MCF 10A (cell line): ENCODE measurements at regions not wholly inside any gene's neighbourhood (a gene's known extent, or its start where the extent isn't known, plus 50 kb on each side); places are given as distances from the start of the nearest gene placed in this dataset.

Source experiments
- BruUV-seq: library from RNA; stranded (reverse); fragments of 400-500 nt; replicated peaks from 2 replicates; lab custom pipeline; 2021; lab: Mats Ljungman, UMichigan
- CTCF ChIA-PET: fragments of 300-600 bp; sonication (Branson Sonifier 250); formaldehyde crosslinking; extraction: SDS; loops from one replicate; lab custom pipeline; 2021; ENCODE audit warnings: antibody characterized with exemption, inconsistent platforms; lab: Yijun Ruan, JAX
- POLR2A ChIA-PET: fragments of 300-600, 350-650 bp; sonication (Branson Sonifier 250); formaldehyde crosslinking; extraction: SDS; loops from one replicate; lab custom pipeline; 2020; ENCODE audit warnings: antibody characterized with exemption, inconsistent platforms; lab: Yijun Ruan, JAX
- DNase-seq: peaks from one replicate; pipeline ENCODE4 v3.0.0-alpha.2; 2018; ENCODE audit not compliant: unreplicated experiment
- H3K27ac Mint-ChIP-seq: one replicate; pipeline ENCODE4 v1.8.0; 2022; ENCODE audit warnings: mild to moderate bottlenecking, low read depth, mixed read lengths; ENCODE audit not compliant: unreplicated experiment
- H3K27me3 Mint-ChIP-seq: one replicate; pipeline ENCODE4 v1.8.0; 2022; ENCODE audit warnings: mixed read lengths; ENCODE audit not compliant: insufficient read depth, unreplicated experiment
- H3K36me3 Mint-ChIP-seq: one replicate; pipeline ENCODE4 v1.8.0; 2022; ENCODE audit warnings: mild to moderate bottlenecking, moderate library complexity, mixed read lengths; ENCODE audit not compliant: insufficient read depth, unreplicated experiment
- H3K4me1 Mint-ChIP-seq: one replicate; pipeline ENCODE4 v1.8.0; 2022; ENCODE audit warnings: mixed read lengths; ENCODE audit not compliant: insufficient read depth, unreplicated experiment
- H3K4me3 Mint-ChIP-seq: one replicate; pipeline ENCODE4 v1.8.0; 2022; ENCODE audit warnings: mild to moderate bottlenecking, moderate library complexity, mixed read lengths; ENCODE audit not compliant: unreplicated experiment
- H3K9me3 Mint-ChIP-seq: one replicate; pipeline ENCODE4 v1.8.0; 2022; ENCODE audit warnings: mixed read lengths; ENCODE audit not compliant: unreplicated experiment
- intact Hi-C: fragments of 100-400 bp; cut with micrococcal nuclease; formaldehyde crosslinking; loops from 2 replicates; pipeline ENCODE4 v1.14.1; 2022
- TF ChIP-seq, protein P1 (sequence below): fragments of 200-600 bp; IDR thresholded peaks from one replicate; pipeline ENCODE4 v1.8.0; 2022; ENCODE audit warnings: antibody characterized with exemption, mild to moderate bottlenecking; ENCODE audit not compliant: unreplicated experiment

DNA sequence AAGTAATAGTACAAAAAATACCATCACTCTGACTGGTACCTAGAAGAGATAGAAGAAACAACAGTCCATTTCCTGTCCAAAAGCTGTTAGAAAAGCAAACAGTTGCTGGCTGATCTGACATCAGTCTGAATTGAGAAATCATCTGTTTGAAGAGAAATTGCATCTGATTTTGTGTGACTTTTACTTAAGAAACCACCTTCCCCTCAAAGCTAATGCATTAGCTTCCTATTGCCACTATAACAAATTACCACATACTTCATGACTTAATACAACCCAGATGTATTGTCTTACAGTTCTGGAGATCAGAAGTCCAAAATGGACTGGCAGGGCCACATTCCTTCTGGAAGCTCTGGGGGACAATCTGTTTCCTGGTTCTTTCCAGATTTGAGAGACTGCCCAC lies 385.9 kb upstream of the TLE4 start:
- Mint-ChIP-seq H3K4me3 (no peak overlapping the region), H3K9me3 (peaks cover 7% of the 10 kb centered on the region), H3K4me1 (peaks cover 10% of the 10 kb centered on the region), H3K36me3 (no peaks in the 10 kb centered on the region), H3K27ac (no peak overlapping the region), H3K27me3 (no peaks in the 10 kb centered on the region)
- TF ChIP-seq, protein P1, sequence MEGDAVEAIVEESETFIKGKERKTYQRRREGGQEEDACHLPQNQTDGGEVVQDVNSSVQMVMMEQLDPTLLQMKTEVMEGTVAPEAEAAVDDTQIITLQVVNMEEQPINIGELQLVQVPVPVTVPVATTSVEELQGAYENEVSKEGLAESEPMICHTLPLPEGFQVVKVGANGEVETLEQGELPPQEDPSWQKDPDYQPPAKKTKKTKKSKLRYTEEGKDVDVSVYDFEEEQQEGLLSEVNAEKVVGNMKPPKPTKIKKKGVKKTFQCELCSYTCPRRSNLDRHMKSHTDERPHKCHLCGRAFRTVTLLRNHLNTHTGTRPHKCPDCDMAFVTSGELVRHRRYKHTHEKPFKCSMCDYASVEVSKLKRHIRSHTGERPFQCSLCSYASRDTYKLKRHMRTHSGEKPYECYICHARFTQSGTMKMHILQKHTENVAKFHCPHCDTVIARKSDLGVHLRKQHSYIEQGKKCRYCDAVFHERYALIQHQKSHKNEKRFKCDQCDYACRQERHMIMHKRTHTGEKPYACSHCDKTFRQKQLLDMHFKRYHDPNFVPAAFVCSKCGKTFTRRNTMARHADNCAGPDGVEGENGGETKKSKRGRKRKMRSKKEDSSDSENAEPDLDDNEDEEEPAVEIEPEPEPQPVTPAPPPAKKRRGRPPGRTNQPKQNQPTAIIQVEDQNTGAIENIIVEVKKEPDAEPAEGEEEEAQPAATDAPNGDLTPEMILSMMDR, result no peak
- ChIA-PET POLR2A (no interaction called here), CTCF (no interaction called here)
- no TSS peak for BruUV-seq
- DNase-seq, result no peak
- intact Hi-C loops, result no loop called here

DNA sequence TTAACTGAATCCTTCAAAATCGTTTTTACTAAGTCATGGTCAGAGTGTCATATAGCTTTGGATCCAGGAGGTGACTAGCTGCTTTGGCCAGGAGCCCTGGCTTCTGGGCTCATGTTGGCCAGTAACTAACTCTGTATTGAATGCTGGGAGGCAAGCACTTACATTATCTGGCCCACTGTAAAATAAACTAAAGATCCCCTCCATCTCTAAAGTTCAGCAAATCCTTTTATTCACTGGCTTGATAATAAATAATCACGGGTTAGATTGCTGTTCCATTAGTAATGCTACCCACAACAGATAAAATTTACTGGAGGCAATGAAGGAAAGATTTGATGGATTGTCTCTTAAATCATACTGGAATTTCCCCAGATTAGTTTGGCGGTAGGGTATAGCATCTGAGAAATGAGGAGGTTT lies 382.2 kb upstream of the TLE4 start:
- no TSS peak for BruUV-seq
- TF ChIP-seq, protein P1, result no peak
- peaks cover 10% of the 10 kb centered on the region for H3K4me1 Mint-ChIP-seq
- ChIA-PET POLR2A (interaction anchor here (1.1 to 1.8 kb wide), 3 partner anchors 12 to 24 kb away, joined by 3 to 5 read pairs (median 3); no protein-coding TSS in a partner anchor), CTCF (interaction anchor here (0.6 kb wide), 2 partner anchors 38 to 184 kb away, joined by 3 read pairs; no protein-coding TSS in a partner anchor)
- no peaks in the 10 kb centered on the region for H3K27me3 Mint-ChIP-seq
- no peak overlapping the region for H3K27ac Mint-ChIP-seq
- H3K9me3 Mint-ChIP-seq, result peaks cover 7% of the 10 kb centered on the region
- intact Hi-C loops, result no loop called here
- H3K4me3 Mint-ChIP-seq, result no peak overlapping the region
- no peaks in the 10 kb centered on the region for H3K36me3 Mint-ChIP-seq
- no peak for DNase-seq

DNA sequence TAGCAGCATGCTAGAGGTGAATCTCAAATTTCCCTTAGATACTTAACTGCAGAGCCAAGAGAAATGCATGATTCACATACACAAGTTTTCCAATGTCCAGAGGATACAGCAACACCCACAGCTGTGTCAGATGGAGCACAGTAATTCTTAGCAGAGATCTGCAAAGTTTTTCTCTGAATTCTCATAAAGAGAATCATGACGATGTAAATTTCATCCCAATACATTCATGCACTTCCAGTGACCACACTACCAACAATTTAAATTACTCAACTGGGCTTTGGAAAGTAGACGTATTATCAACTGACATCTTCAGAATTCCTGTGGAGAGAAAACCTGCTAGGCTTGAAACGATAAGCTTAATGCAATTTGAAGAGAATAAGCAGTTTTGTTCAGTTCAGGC lies 378.8 kb upstream of the TLE4 start:
- ChIA-PET CTCF (no interaction called here), POLR2A (no interaction called here)
- intact Hi-C loops, result no loop called here
- DNase-seq, result no peak
- Mint-ChIP-seq H3K9me3 (peaks cover 6% of the 10 kb centered on the region), H3K36me3 (no peaks in the 10 kb centered on the region), H3K4me1 (peaks cover 15% of the 10 kb centered on the region), H3K27me3 (no peaks in the 10 kb centered on the region), H3K27ac (no peak overlapping the region), H3K4me3 (no peak overlapping the region)
- TF ChIP-seq, protein P1, result no peak
- BruUV-seq, result no TSS peak

DNA sequence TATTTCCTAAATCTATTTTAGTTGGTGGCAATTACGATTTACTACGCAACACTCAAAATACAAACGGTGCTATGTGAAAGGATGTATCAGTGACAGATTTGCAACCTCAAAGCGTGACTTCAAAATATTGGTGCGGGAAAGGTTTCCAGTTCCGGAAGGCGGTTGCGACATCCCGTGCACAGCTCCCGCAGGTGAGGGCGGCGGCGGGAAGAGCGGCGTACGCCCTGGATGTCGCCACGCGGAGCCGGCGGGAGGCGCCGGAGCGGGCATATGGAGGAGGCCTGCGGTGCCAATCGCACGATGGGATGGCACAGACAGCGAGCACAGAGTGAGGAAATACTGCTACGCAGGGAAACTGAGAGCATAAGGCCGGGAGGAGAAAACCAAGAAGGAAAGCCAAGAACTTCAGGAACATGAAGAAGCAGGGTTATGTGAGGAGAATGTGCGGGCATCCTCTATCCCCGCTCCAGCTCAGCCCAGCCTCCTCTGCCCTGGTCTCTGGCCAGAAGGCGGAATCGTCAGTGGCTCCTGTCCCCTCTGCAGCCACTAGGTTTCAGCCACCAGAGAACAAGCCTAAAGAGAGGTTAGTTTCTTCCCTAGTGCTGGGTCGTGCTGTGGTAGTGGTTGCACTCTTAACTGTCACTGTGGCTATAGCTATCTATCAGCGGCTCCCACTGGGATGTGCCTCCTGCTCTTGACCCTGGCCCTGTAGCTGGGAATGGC lies 378.1 kb upstream of the TLE4 start:
- peaks cover 15% of the 10 kb centered on the region for H3K4me1 Mint-ChIP-seq
- no peaks in the 10 kb centered on the region for H3K36me3 Mint-ChIP-seq
- no peaks in the 10 kb centered on the region for H3K9me3 Mint-ChIP-seq
- TF ChIP-seq, protein P1, result no peak
- ChIA-PET CTCF (no interaction called here), POLR2A (interaction anchor here (1.2 kb wide), 1 partner anchor 26 kb away, joined by 3 read pairs; no protein-coding TSS in a partner anchor)
- H3K27me3 Mint-ChIP-seq, result no peaks in the 10 kb centered on the region
- no TSS peak for BruUV-seq
- H3K27ac Mint-ChIP-seq, result no peak overlapping the region
- H3K4me3 Mint-ChIP-seq, result no peak overlapping the region
- intact Hi-C loops, result no loop called here
- no peak for DNase-seq
